ENCODE measurements at regions not wholly inside any gene's neighbourhood (a gene's known extent, or its start where the extent isn't known, plus 50 kb on each side); places are given as distances from the start of the nearest gene placed in this dataset.

GRCh38 chr5:6905883-6906282, 192.7 kb downstream of the TENT4A start:
- in situ Hi-C loops (cut with MboI; ENCODE audit: low pct_unique_long_range_greater_than_20kb, low sequenced_read_pairs): no loop called here
- no peak for DNase-seq

- no peak for DNase-seq
- in situ Hi-C loops (cut with MboI; ENCODE audit: low pct_unique_long_range_greater_than_20kb, low sequenced_read_pairs): no loop called here
Measured at GRCh38 chr5:6907320-6907918, 194.2 kb downstream of the TENT4A start.

DNA sequence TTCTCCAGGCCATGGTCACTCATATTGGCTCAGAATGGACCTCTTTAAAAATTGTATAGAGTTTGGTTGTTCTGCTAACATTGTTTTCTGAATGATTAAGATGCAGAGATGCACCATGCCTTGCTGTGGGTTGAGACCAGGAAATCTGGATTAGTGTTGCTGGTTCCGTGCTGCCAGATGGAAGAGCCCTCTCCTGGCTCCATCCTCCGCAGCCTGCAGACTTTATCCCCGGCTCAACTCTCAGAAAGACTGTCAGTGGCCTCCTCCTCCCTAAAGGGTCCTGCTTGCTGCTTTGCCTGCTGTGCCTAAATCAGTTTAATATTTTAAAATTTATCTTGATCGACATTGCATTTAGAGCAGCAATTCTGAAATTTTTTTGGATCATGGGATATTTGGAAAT, 196.7 kb downstream of the TENT4A start:
- in situ Hi-C loops (cut with MboI; ENCODE audit: low pct_unique_long_range_greater_than_20kb, low sequenced_read_pairs): no loop called here

DNA sequence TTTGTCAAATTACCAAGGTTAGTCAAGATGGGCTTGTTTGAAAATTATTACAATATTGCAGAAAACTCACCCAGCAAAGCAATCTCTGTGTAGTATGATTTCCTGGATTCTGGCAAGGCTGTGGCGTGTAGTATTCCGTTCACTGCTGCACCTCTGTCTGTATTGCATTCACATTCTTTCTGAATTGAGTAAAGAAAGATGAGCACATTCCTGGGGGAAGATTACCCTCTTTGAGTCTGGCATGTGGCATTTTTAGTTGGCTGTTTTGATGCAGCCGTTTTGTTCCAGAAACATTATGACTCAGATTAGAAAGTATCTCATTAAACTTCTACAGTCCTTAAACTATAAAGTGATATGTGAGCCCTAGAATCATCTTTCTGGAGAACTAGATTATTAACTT, 197.7 kb downstream of the TENT4A start:
- no peak for DNase-seq
- in situ Hi-C loops (cut with MboI; ENCODE audit: low pct_unique_long_range_greater_than_20kb, low sequenced_read_pairs): no loop called here

More for the DNA sequence above, 196.7 kb downstream of the TENT4A start:
- DNase-seq: no peak

GRCh38 chr5:6914347-6914746, 201.1 kb downstream of the TENT4A start:
- in situ Hi-C loops (cut with MboI; ENCODE audit: low pct_unique_long_range_greater_than_20kb, low sequenced_read_pairs): no loop called here
- DNase-seq: no peak

DNA sequence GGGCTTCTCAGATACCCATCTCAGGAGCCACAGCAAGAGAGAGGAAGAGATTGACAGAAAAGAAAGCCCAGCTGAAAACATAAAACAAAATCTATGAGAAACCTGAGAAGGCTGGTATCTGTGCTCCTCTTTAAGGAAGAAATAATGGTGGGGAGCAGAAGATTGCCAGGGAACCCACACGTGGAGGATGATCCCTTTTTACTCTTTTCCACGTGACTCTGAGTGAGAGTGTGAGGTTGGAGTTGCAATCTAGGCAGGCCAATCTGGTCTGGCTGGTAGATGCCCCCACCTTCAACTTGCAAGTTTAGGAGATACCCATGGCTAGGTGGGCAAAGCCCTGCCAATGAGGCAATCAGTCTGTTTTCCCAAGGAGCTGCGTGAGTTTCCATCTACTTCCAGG, 202.3 kb downstream of the TENT4A start:
- in situ Hi-C loops (cut with MboI; ENCODE audit: low pct_unique_long_range_greater_than_20kb, low sequenced_read_pairs): no loop called here
- DNase-seq: no peak

DNA sequence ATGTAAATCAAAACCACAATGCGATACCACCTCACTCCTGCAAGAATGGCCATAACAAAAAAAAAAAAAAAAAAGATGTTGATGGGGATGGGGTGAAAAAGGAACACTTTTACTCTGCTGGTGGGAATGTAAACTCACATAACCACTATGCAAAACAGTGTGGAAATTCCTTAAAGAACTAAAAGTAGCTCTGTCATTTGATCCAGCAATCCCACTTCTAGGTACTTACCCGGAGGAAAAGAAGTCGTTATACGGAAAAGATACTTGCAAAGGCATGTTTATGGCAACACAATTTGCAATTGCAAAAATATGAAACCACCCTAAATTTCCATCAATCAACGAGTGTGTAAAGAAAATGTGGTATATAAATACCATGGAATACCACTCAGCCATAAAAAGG, 205.0 kb downstream of the TENT4A start:
- in situ Hi-C loops (cut with MboI; ENCODE audit: low pct_unique_long_range_greater_than_20kb, low sequenced_read_pairs): no loop called here
- DNase-seq: no peak

DNA sequence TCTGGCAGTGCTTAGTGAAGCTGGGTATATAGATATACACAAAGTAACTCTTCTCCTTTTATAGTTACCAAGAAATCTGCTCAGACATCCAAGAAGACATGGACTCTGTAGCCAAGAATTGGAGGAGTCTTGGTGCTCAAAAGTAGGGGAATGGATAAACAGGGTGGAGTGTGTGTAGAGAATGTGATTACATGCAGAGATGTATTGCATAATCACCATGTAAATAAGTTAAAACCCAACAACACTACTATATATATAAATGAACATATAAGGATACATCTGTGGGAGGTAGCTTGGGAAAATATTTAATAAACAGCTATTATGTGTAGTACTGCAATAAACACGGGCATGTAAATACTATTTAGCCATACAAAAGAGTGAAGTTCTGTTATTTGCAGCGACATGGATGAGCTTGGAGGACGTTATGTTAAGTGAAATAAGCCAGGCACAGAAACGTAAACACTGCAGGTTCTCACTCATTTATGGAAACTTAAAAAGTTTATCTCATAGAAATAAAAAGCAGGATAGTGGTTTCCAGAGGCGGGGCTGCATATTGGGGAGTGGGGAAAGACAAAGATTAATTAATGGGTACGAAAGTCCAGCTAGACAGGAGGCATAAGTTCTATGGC, 207.5 kb downstream of the TENT4A start:
- in situ Hi-C loops (cut with MboI; ENCODE audit: low pct_unique_long_range_greater_than_20kb, low sequenced_read_pairs): no loop called here
- no peak for DNase-seq

GRCh38 chr5:6926491-6927038, 213.3 kb downstream of the TENT4A start:
- DNase-seq: no peak
- in situ Hi-C loops (cut with MboI; ENCODE audit: low pct_unique_long_range_greater_than_20kb, low sequenced_read_pairs): no loop called here

DNA sequence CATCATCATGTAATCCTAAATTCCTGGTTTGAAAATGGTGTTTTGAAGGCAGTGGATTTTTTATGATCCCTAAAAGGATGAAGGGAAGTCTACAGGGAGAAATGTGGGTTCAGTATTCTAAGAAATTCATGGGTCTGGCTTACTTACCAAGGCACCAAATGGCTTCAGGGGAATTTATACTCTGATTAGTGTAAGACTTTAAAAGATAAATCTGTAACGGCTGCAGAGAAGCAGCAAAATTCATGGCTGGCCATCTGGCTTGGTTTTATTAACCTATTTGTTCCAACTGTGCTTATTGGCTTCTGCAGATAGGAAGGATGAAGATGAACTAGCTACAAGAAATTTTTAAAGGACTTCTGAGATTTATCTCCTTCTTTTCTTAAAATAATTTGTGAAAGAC, 222.8 kb downstream of the TENT4A start:
- in situ Hi-C loops (cut with MboI; ENCODE audit: low pct_unique_long_range_greater_than_20kb, low sequenced_read_pairs): no loop called here
- DNase-seq: no peak

GRCh38 chr5:6937677-6938076, 224.4 kb downstream of the TENT4A start:
- no peak for DNase-seq
- in situ Hi-C loops (cut with MboI; ENCODE audit: low pct_unique_long_range_greater_than_20kb, low sequenced_read_pairs): no loop called here

GRCh38 chr5:6941631-6942030, 228.4 kb downstream of the TENT4A start:
- in situ Hi-C loops (cut with MboI; ENCODE audit: low pct_unique_long_range_greater_than_20kb, low sequenced_read_pairs): no loop called here
- no peak for DNase-seq

- in situ Hi-C loops (cut with MboI; ENCODE audit: low pct_unique_long_range_greater_than_20kb, low sequenced_read_pairs): no loop called here
Measured at GRCh38 chr5:6943197-6944112, 230.2 kb downstream of the TENT4A start.

GRCh38 chr5:6948562-6948961, 235.3 kb downstream of the TENT4A start:
- in situ Hi-C loops (cut with MboI; ENCODE audit: low pct_unique_long_range_greater_than_20kb, low sequenced_read_pairs): no loop called here
- no peak for DNase-seq

More at GRCh38 chr5:6943197-6944112, 230.2 kb downstream of the TENT4A start:
- DNase-seq: no peak

DNA sequence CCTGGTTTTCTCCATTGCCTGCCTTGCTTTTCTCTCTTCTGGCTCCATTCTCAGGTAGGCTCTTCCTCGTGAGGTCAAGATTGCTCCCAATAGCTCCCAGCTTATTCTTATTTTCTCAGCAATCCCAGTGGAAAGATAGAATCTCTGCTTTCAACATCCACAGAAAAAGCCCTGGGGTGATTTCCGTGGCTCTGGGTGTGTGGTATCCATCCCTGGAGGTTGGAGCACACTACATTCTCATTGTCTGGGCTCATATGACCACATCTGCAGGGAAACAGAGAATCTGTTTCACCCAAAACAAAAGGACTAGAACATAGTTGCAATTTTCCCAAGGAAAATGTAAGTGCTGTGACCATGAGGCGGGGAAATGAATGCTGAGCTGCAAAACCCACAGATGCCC, 236.0 kb downstream of the TENT4A start:
- no peak for DNase-seq

DNA sequence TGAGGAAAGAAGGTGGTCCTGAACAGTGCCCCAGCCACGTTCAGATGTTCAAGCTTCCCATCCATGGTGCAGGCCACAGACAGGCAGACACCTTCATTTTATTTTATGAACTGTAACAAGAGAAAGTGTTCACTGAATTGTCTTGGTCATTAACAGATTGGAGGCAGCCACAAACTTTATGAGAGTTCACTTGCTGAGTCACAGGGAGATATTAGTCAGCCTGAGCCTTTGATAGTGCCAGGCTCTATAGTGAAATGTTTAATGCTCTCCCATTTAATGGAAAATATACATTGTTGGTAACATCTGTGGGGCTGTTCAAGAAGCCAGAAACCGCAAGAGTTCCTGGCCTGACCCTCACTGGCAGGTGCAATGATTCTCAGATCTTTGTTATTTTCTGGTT, 237.0 kb downstream of the TENT4A start:
- DNase-seq: no peak
- in situ Hi-C loops (cut with MboI; ENCODE audit: low pct_unique_long_range_greater_than_20kb, low sequenced_read_pairs): no loop called here

More for the DNA sequence above, 236.0 kb downstream of the TENT4A start:
- in situ Hi-C loops (cut with MboI; ENCODE audit: low pct_unique_long_range_greater_than_20kb, low sequenced_read_pairs): no loop called here

DNA sequence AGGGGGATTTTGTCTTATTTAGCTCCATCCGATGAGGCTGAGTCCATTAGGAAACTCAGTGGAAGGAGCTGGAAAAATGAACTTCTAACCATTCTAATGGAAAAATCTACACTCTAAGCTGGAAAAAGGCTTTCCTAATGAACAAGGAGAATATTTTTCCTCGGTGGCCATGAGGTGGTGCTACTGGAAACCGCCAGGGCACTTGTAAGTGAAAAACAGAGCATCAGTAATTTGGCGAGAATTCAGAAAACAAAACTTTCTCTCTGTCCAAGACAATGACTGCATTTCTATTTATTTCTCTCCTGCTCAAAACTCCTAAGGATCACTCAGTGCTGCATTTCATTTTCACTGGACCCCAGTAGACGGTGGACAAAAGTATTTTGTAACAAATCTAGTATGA, 237.6 kb downstream of the TENT4A start:
- in situ Hi-C loops (cut with MboI; ENCODE audit: low pct_unique_long_range_greater_than_20kb, low sequenced_read_pairs): no loop called here
- DNase-seq: no peak

- in situ Hi-C loops (cut with MboI; ENCODE audit: low pct_unique_long_range_greater_than_20kb, low sequenced_read_pairs): no loop called here
- DNase-seq: no peak
Measured at GRCh38 chr5:6961123-6961522, 247.9 kb downstream of the TENT4A start.

- in situ Hi-C loops (cut with MboI; ENCODE audit: low pct_unique_long_range_greater_than_20kb, low sequenced_read_pairs): no loop called here
- DNase-seq: no peak
Measured at GRCh38 chr5:6961837-6962635, 248.8 kb downstream of the TENT4A start.

Data from KBM-7 (cell line).